ENCODE measurements at regions not wholly inside any gene's neighbourhood (a gene's known extent, or its start where the extent isn't known, plus 50 kb on each side); places are given as distances from the start of the nearest gene placed in this dataset.

DNA sequence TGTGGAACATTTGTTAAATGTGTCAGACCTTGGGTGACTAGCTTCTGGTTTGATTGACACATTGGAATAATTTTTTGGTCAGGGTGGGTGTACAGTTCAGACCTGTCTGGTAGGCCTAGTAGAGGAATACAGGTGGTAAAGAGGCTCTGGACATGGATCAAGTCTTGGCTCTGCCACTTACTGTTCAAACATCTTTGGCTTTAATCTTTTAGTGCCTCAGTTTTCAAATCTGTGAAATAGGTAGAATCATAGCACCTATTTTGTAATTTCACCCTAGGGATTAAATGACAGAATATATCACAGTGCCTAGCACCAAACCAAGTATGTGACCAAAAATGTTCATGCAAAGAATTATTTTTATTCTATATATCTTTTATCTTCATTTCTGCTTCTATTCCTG is 340.4 kb downstream of the RPS6KC1 start:
- DNase-seq: no peak
- Histone ChIP-seq H3K27ac (ENCODE audit: low read depth in 1 of 3, low read length in 2 of 3) (no peak overlapping the region), H3K4me1 (ENCODE audit: control insufficient read depth in 3 of 3, insufficient read depth in 2 of 3, low read depth in 1 of 3, low read length in 2 of 3) (no peaks in the 10 kb centered on the region), H3K36me3 (ENCODE audit: control insufficient read depth in 3 of 3, insufficient read depth in 2 of 3, low read depth in 1 of 3, low read length in 3 of 3) (no peaks in the 10 kb centered on the region), H3K27me3 (ENCODE audit: control insufficient read depth in 3 of 3, insufficient read depth in 3 of 3, low read length in 3 of 3) (no peaks in the 10 kb centered on the region), H3K9me3 (ENCODE audit: control insufficient read depth in 2 of 2, insufficient read depth in 1 of 2, low read depth in 1 of 2, low read length in 1 of 2) (no peaks in the 10 kb centered on the region), H3K4me3 (ENCODE audit: low read depth in 1 of 3, low read length in 3 of 3) (no peak overlapping the region)
- no peak for FAIRE-seq

DNA sequence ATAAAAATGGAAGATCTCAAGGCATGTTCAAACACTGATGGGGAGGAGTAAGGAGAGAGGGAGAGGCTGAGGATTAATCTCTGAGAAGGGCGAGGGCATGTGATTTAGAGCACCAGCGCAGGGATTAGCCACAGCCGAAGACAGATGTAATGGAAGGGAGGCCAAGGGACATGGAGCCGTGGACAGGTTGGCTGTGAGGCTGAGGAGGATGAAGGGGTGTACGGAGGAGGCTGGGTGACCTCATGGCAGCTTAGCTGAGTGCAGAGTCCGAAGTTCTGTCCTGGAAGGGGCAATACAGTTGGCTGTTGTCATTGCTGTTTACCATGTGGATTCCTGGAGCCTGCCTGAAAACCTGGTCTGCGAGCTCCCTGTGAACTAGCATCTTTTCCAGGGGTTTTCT is 342.8 kb downstream of the RPS6KC1 start:
- 58 to 72% (median 60%) methylated on average over 7 of the region's 7 CpGs for WGBS, 3 donors
- Histone ChIP-seq H3K36me3 (ENCODE audit: control insufficient read depth in 3 of 3, insufficient read depth in 2 of 3, low read depth in 1 of 3, low read length in 3 of 3) (no peaks in the 10 kb centered on the region), H3K4me1 (ENCODE audit: control insufficient read depth in 3 of 3, insufficient read depth in 2 of 3, low read depth in 1 of 3, low read length in 2 of 3) (no peaks in the 10 kb centered on the region), H3K4me3 (ENCODE audit: low read depth in 1 of 3, low read length in 3 of 3) (no peak overlapping the region), H3K27ac (ENCODE audit: low read depth in 1 of 3, low read length in 2 of 3) (no peak overlapping the region), H3K9me3 (ENCODE audit: control insufficient read depth in 2 of 2, insufficient read depth in 1 of 2, low read depth in 1 of 2, low read length in 1 of 2) (no peaks in the 10 kb centered on the region), H3K27me3 (ENCODE audit: control insufficient read depth in 3 of 3, insufficient read depth in 3 of 3, low read length in 3 of 3) (no peaks in the 10 kb centered on the region)
- FAIRE-seq (no peak), DNase-seq (peak in 1 of 2 donors; percentile 13)

DNA sequence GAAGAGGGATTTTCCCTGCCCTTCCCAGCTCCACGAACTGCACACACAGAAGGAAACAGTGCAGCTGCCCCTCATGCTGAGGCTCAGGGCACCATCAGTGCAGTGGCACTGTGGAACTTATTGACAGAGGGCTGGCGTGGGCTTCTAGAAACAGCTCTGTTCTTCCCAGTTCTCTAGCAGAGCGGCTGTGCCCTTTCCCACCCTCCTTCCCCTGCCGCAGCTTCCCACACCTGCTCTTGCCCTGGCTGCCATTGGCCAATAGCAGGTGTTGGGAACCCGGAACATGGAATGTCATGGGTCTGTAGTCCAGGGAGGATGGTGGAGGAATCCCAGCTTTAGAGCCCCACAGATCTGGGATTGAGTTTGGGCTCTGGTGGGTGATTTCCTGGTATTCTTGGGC is 343.8 kb downstream of the RPS6KC1 start:
- no peaks in the 10 kb centered on the region for H3K9me3 ChIP-seq (ENCODE audit: control insufficient read depth in 2 of 2, insufficient read depth in 1 of 2, low read depth in 1 of 2, low read length in 1 of 2)
- H3K4me3 ChIP-seq (ENCODE audit: low read depth in 1 of 3, low read length in 3 of 3): no peak overlapping the region
- H3K36me3 ChIP-seq (ENCODE audit: control insufficient read depth in 3 of 3, insufficient read depth in 2 of 3, low read depth in 1 of 3, low read length in 3 of 3): no peaks in the 10 kb centered on the region
- FAIRE-seq: no peak
- 75 to 82% (median 81%) methylated on average over 5 of the region's 5 CpGs for WGBS, 3 donors
- H3K4me1 ChIP-seq (ENCODE audit: control insufficient read depth in 3 of 3, insufficient read depth in 2 of 3, low read depth in 1 of 3, low read length in 2 of 3): no peaks in the 10 kb centered on the region
- H3K27ac ChIP-seq (ENCODE audit: low read depth in 1 of 3, low read length in 2 of 3): no peak overlapping the region
- no peak for DNase-seq
- no peaks in the 10 kb centered on the region for H3K27me3 ChIP-seq (ENCODE audit: control insufficient read depth in 3 of 3, insufficient read depth in 3 of 3, low read length in 3 of 3)

DNA sequence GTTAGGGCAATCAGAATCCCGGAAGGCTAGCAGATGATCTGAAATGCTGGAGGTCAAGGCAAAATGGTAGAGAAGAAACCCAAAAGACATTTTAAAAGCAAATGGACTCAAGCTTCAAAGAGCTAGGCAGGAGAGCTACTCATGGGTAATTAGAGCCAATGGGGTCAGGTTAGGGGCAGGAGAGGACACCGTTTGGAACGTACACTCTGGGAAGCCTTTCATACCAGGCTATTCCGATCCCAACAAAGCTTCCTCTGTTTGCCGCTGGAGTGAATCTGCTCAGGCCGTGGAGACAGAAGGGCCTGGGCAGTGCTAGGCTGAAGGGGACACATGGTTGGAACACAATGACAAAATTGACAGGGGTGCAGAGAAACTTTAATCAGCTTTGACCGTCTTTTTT is 346.6 kb downstream of the RPS6KC1 start:
- WGBS, 3 donors: 87 to 97% (median 90%) methylated on average over 7 of the region's 7 CpGs
- FAIRE-seq: no peak
- DNase-seq: no peak
- Histone ChIP-seq H3K4me1 (ENCODE audit: control insufficient read depth in 3 of 3, insufficient read depth in 2 of 3, low read depth in 1 of 3, low read length in 2 of 3) (no peaks in the 10 kb centered on the region), H3K4me3 (ENCODE audit: low read depth in 1 of 3, low read length in 3 of 3) (no peak overlapping the region), H3K27me3 (ENCODE audit: control insufficient read depth in 3 of 3, insufficient read depth in 3 of 3, low read length in 3 of 3) (no peaks in the 10 kb centered on the region), H3K36me3 (ENCODE audit: control insufficient read depth in 3 of 3, insufficient read depth in 2 of 3, low read depth in 1 of 3, low read length in 3 of 3) (no peaks in the 10 kb centered on the region), H3K9me3 (ENCODE audit: control insufficient read depth in 2 of 2, insufficient read depth in 1 of 2, low read depth in 1 of 2, low read length in 1 of 2) (no peaks in the 10 kb centered on the region), H3K27ac (ENCODE audit: low read depth in 1 of 3, low read length in 2 of 3) (no peak overlapping the region)

DNA sequence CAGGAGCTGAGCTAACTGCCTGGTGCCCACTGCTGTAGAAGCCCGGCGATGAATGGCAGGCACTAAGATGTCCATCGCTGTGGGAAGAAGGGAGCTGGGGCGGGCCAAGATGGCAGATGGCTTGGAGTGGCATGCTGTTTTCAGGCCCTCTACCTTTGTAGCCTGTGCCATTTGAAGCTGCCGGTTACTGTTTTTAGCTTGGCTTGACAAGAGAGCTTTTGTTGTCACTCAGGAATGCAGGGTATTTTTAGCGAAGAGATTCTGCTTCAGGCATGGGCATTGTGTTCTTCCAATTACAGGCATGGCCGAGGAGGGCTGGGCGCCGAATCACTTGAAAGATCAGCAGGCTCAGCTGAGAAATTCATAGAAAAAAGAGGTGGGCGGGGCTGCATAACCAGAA is 348.7 kb downstream of the RPS6KC1 start:
- H3K9me3 ChIP-seq (ENCODE audit: control insufficient read depth in 2 of 2, insufficient read depth in 1 of 2, low read depth in 1 of 2, low read length in 1 of 2): no peaks in the 10 kb centered on the region
- DNase-seq (no peak), FAIRE-seq (no peak)
- H3K27me3 ChIP-seq (ENCODE audit: control insufficient read depth in 3 of 3, insufficient read depth in 3 of 3, low read length in 3 of 3): no peaks in the 10 kb centered on the region
- H3K4me1 ChIP-seq (ENCODE audit: control insufficient read depth in 3 of 3, insufficient read depth in 2 of 3, low read depth in 1 of 3, low read length in 2 of 3): no peaks in the 10 kb centered on the region
- H3K4me3 ChIP-seq (ENCODE audit: low read depth in 1 of 3, low read length in 3 of 3): no peak overlapping the region
- H3K27ac ChIP-seq (ENCODE audit: low read depth in 1 of 3, low read length in 2 of 3): no peak overlapping the region
- H3K36me3 ChIP-seq (ENCODE audit: control insufficient read depth in 3 of 3, insufficient read depth in 2 of 3, low read depth in 1 of 3, low read length in 3 of 3): no peaks in the 10 kb centered on the region
- WGBS, 3 donors: 86 to 92% (median 88%) methylated on average over 10 of the region's 10 CpGs

DNA sequence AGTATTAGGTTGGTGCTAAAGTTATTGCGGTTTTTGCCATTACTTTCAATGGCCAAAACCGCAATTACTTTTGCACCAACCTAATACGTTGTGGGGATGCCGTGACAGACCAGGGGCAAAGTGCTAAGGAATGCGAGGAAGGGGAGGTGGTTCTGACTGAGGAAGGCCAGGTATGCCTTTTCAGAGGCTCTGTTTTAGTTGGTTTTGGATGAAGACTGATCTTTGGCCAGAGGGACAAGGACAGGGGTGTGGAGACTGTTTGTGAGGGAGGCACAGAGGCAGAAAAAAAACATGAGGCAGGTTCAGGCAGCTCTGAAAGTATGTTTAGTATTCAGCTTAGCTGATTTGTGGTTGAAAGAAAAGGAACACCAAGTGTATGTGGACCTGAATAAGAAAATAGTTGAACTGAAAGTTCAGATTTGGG is 358.2 kb downstream of the RPS6KC1 start:
- Histone ChIP-seq H3K27ac (ENCODE audit: low read depth in 1 of 3, low read length in 2 of 3) (no peak overlapping the region), H3K4me3 (ENCODE audit: low read depth in 1 of 3, low read length in 3 of 3) (no peak overlapping the region), H3K4me1 (ENCODE audit: control insufficient read depth in 3 of 3, insufficient read depth in 2 of 3, low read depth in 1 of 3, low read length in 2 of 3) (no peaks in the 10 kb centered on the region), H3K9me3 (ENCODE audit: control insufficient read depth in 2 of 2, insufficient read depth in 1 of 2, low read depth in 1 of 2, low read length in 1 of 2) (peaks cover 0 to 7% of the 10 kb centered on the region in 2 donors), H3K27me3 (ENCODE audit: control insufficient read depth in 3 of 3, insufficient read depth in 3 of 3, low read length in 3 of 3) (no peaks in the 10 kb centered on the region), H3K36me3 (ENCODE audit: control insufficient read depth in 3 of 3, insufficient read depth in 2 of 3, low read depth in 1 of 3, low read length in 3 of 3) (no peaks in the 10 kb centered on the region)
- WGBS, 3 donors: 84 to 90% (median 88%) methylated on average over 5 of the region's 5 CpGs
- FAIRE-seq (no peak), DNase-seq (no peak)

DNA sequence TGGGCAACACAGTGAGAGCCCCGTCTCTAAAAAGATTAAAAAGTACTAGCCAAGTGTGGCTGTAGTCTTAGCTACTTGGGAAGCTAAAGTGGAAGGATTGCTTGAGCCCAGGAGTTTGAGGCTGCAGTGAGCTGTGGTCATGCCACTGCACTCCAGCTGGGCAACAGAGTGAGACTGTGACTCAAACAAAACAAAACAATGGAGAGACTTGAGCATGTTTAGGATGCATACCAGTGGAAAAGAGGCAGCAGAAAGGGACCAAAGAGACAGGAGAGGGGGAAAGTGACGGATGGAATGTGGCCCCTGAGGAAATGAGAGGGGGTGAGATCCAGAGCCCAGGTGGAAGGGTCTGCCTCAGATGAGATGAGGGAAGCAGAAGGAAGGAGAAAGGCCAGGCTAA is 358.9 kb downstream of the RPS6KC1 start:
- FAIRE-seq (no peak), DNase-seq (no peak)
- H3K9me3 ChIP-seq (ENCODE audit: control insufficient read depth in 2 of 2, insufficient read depth in 1 of 2, low read depth in 1 of 2, low read length in 1 of 2): peaks cover 0 to 7% of the 10 kb centered on the region in 2 donors
- H3K27ac ChIP-seq (ENCODE audit: low read depth in 1 of 3, low read length in 2 of 3): no peak overlapping the region
- no peak overlapping the region for H3K4me3 ChIP-seq (ENCODE audit: low read depth in 1 of 3, low read length in 3 of 3)
- no peaks in the 10 kb centered on the region for H3K27me3 ChIP-seq (ENCODE audit: control insufficient read depth in 3 of 3, insufficient read depth in 3 of 3, low read length in 3 of 3)
- H3K36me3 ChIP-seq (ENCODE audit: control insufficient read depth in 3 of 3, insufficient read depth in 2 of 3, low read depth in 1 of 3, low read length in 3 of 3): no peaks in the 10 kb centered on the region
- WGBS, 3 donors: 78 to 92% (median 83%) methylated on average over 2 of the region's 2 CpGs
- no peaks in the 10 kb centered on the region for H3K4me1 ChIP-seq (ENCODE audit: control insufficient read depth in 3 of 3, insufficient read depth in 2 of 3, low read depth in 1 of 3, low read length in 2 of 3)

DNA sequence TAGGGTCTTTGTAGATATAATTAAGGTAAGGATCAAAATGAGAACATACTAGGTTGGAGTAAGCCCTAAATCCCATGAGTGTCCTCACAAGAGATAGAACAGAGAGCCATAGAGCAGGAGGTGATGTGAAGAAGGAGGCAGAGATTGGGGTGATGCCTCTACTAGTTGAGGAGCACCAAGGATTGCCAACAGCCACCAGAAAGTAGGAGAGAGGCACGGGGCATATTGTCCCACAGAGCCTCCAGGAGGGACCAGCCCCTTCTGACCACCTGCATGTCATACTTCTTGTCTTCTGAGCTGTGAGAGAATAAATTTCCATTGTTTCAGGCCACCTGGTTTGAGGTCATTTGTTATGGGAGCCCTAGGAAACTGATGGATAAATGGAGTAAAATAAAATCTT is 363.3 kb downstream of the RPS6KC1 start:
- 77 to 79% (median 77%) methylated on average over 1 of the region's 1 CpG for WGBS, 3 donors
- H3K4me3 ChIP-seq (ENCODE audit: low read depth in 1 of 3, low read length in 3 of 3): no peak overlapping the region
- no peaks in the 10 kb centered on the region for H3K4me1 ChIP-seq (ENCODE audit: control insufficient read depth in 3 of 3, insufficient read depth in 2 of 3, low read depth in 1 of 3, low read length in 2 of 3)
- H3K9me3 ChIP-seq (ENCODE audit: control insufficient read depth in 2 of 2, insufficient read depth in 1 of 2, low read depth in 1 of 2, low read length in 1 of 2): peaks cover 0 to 7% of the 10 kb centered on the region in 2 donors
- FAIRE-seq: no peak
- H3K27ac ChIP-seq (ENCODE audit: low read depth in 1 of 3, low read length in 2 of 3): no peak overlapping the region
- no peak for DNase-seq
- H3K36me3 ChIP-seq (ENCODE audit: control insufficient read depth in 3 of 3, insufficient read depth in 2 of 3, low read depth in 1 of 3, low read length in 3 of 3): no peaks in the 10 kb centered on the region
- H3K27me3 ChIP-seq (ENCODE audit: control insufficient read depth in 3 of 3, insufficient read depth in 3 of 3, low read length in 3 of 3): no peaks in the 10 kb centered on the region

DNA sequence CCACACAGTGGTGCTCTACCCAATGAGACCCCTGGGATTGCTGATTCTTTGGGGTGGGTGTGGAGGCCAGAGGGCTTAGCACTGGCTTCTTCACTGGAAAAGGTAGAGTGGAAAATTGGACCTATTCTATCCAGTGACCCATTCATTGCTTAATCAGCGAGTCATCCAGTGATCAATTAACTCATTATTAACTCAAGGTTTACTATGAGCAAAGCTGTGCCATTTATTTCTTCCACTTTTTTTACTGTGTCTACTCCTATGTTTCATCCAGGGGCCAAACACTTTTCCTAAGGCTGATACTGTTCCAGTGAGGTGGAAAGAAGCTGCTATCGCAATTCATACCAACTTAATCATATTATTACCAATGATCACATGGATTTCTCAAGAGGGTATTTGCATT is 363.9 kb downstream of the RPS6KC1 start:
- no peaks in the 10 kb centered on the region for H3K27me3 ChIP-seq (ENCODE audit: control insufficient read depth in 3 of 3, insufficient read depth in 3 of 3, low read length in 3 of 3)
- H3K27ac ChIP-seq (ENCODE audit: low read depth in 1 of 3, low read length in 2 of 3): no peak overlapping the region
- H3K4me3 ChIP-seq (ENCODE audit: low read depth in 1 of 3, low read length in 3 of 3): no peak overlapping the region
- FAIRE-seq (no peak), DNase-seq (no peak)
- 90 to 95% (median 91%) methylated on average over 2 of the region's 2 CpGs for WGBS, 3 donors
- H3K4me1 ChIP-seq (ENCODE audit: control insufficient read depth in 3 of 3, insufficient read depth in 2 of 3, low read depth in 1 of 3, low read length in 2 of 3): no peaks in the 10 kb centered on the region
- peaks cover 0 to 7% of the 10 kb centered on the region in 2 donors for H3K9me3 ChIP-seq (ENCODE audit: control insufficient read depth in 2 of 2, insufficient read depth in 1 of 2, low read depth in 1 of 2, low read length in 1 of 2)
- H3K36me3 ChIP-seq (ENCODE audit: control insufficient read depth in 3 of 3, insufficient read depth in 2 of 3, low read depth in 1 of 3, low read length in 3 of 3): no peaks in the 10 kb centered on the region

Measured in small intestine (tissue), 7 donors.